MCF 10A (cell line): ENCODE measurements at regions not wholly inside any gene's neighbourhood (a gene's known extent, or its start where the extent isn't known, plus 50 kb on each side); places are given as distances from the start of the nearest gene placed in this dataset.

Experiments used
- BruUV-seq: library from RNA; stranded (reverse); fragments of 400-500 nt; replicated peaks from 2 replicates; lab custom pipeline; 2021; lab: Mats Ljungman, UMichigan
- CTCF ChIA-PET: fragments of 300-600 bp; sonication (Branson Sonifier 250); formaldehyde crosslinking; extraction: SDS; loops from one replicate; lab custom pipeline; 2021; ENCODE audit warnings: antibody characterized with exemption, inconsistent platforms; lab: Yijun Ruan, JAX
- POLR2A ChIA-PET: fragments of 300-600, 350-650 bp; sonication (Branson Sonifier 250); formaldehyde crosslinking; extraction: SDS; loops from one replicate; lab custom pipeline; 2020; ENCODE audit warnings: antibody characterized with exemption, inconsistent platforms; lab: Yijun Ruan, JAX
- DNase-seq: peaks from one replicate; pipeline ENCODE4 v3.0.0-alpha.2; 2018; ENCODE audit not compliant: unreplicated experiment
- H3K27ac Mint-ChIP-seq: one replicate; pipeline ENCODE4 v1.8.0; 2022; ENCODE audit warnings: mild to moderate bottlenecking, low read depth, mixed read lengths; ENCODE audit not compliant: unreplicated experiment
- H3K27me3 Mint-ChIP-seq: one replicate; pipeline ENCODE4 v1.8.0; 2022; ENCODE audit warnings: mixed read lengths; ENCODE audit not compliant: insufficient read depth, unreplicated experiment
- H3K36me3 Mint-ChIP-seq: one replicate; pipeline ENCODE4 v1.8.0; 2022; ENCODE audit warnings: mild to moderate bottlenecking, moderate library complexity, mixed read lengths; ENCODE audit not compliant: insufficient read depth, unreplicated experiment
- H3K4me1 Mint-ChIP-seq: one replicate; pipeline ENCODE4 v1.8.0; 2022; ENCODE audit warnings: mixed read lengths; ENCODE audit not compliant: insufficient read depth, unreplicated experiment
- H3K4me3 Mint-ChIP-seq: one replicate; pipeline ENCODE4 v1.8.0; 2022; ENCODE audit warnings: mild to moderate bottlenecking, moderate library complexity, mixed read lengths; ENCODE audit not compliant: unreplicated experiment
- H3K9me3 Mint-ChIP-seq: one replicate; pipeline ENCODE4 v1.8.0; 2022; ENCODE audit warnings: mixed read lengths; ENCODE audit not compliant: unreplicated experiment
- intact Hi-C: fragments of 100-400 bp; cut with micrococcal nuclease; formaldehyde crosslinking; loops from 2 replicates; pipeline ENCODE4 v1.14.1; 2022
- TF ChIP-seq, protein P1 (sequence below): fragments of 200-600 bp; IDR thresholded peaks from one replicate; pipeline ENCODE4 v1.8.0; 2022; ENCODE audit warnings: antibody characterized with exemption, mild to moderate bottlenecking; ENCODE audit not compliant: unreplicated experiment

DNA sequence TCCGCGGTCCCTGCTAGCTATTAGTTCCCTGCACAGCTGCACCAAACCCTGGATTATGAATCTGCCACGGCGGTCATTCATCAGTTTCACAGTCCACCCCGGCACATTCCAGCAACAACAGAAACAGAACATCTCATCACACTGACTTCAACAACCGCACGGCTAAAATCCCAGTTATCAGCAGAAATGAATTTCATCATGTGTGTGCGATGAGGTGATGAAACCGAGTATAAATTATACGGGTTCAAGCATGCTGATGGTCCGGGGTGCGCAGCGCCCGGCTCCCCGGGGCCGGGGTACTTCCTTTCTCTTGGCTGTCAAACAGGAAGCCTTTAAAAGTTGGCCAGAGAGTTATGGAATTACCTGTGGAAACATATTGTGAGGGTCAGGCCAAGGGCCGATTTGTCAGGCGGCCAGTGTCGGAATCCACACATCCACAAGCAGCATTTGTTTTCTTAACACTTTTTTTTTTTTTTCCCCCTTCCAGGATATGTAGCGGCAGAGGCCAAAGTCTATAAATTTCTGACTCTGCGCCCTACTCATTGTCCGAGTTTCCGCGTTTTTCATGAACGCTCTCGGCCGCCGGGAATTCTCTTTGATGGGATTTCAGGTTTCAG lies 420.9 kb upstream of the MGMT start:
- Mint-ChIP-seq H3K27me3 (no peaks in the 10 kb centered on the region), H3K36me3 (no peaks in the 10 kb centered on the region), H3K4me3 (no peak overlapping the region), H3K27ac (no peak overlapping the region), H3K9me3 (no peaks in the 10 kb centered on the region), H3K4me1 (no peaks in the 10 kb centered on the region)
- CTCF ChIA-PET, result no interaction called here
- no TSS peak for BruUV-seq
- intact Hi-C loops, result no loop called here
- TF ChIP-seq, protein P1, sequence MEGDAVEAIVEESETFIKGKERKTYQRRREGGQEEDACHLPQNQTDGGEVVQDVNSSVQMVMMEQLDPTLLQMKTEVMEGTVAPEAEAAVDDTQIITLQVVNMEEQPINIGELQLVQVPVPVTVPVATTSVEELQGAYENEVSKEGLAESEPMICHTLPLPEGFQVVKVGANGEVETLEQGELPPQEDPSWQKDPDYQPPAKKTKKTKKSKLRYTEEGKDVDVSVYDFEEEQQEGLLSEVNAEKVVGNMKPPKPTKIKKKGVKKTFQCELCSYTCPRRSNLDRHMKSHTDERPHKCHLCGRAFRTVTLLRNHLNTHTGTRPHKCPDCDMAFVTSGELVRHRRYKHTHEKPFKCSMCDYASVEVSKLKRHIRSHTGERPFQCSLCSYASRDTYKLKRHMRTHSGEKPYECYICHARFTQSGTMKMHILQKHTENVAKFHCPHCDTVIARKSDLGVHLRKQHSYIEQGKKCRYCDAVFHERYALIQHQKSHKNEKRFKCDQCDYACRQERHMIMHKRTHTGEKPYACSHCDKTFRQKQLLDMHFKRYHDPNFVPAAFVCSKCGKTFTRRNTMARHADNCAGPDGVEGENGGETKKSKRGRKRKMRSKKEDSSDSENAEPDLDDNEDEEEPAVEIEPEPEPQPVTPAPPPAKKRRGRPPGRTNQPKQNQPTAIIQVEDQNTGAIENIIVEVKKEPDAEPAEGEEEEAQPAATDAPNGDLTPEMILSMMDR, result no peak
- no peak for DNase-seq
- POLR2A ChIA-PET, result no interaction called here

DNA sequence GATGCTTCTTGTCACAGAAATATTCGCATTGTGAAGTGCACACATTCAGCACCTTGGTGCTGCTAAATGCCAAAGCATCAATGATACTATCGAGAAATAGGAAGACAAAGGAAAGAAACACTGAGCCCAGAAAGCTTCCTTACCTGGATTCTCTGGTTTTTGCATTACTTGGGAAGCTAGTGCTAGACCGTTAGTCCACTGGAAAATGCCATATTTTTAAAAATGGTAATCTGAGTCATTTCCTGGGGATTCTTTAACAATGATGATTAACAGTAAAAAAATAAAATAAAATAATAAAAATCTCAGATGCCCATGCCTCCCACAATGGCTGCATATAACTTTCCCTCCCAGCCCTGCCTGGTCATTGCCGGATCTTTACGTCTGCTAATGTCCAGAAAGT lies 420.1 kb upstream of the MGMT start:
- no peaks in the 10 kb centered on the region for H3K36me3 Mint-ChIP-seq
- intact Hi-C loops, result no loop called here
- no peaks in the 10 kb centered on the region for H3K9me3 Mint-ChIP-seq
- TF ChIP-seq, protein P1, result no peak
- H3K27ac Mint-ChIP-seq, result no peak overlapping the region
- no peaks in the 10 kb centered on the region for H3K4me1 Mint-ChIP-seq
- ChIA-PET CTCF (no interaction called here), POLR2A (no interaction called here)
- BruUV-seq, result no TSS peak
- no peak overlapping the region for H3K4me3 Mint-ChIP-seq
- no peaks in the 10 kb centered on the region for H3K27me3 Mint-ChIP-seq
- DNase-seq, result no peak

DNA sequence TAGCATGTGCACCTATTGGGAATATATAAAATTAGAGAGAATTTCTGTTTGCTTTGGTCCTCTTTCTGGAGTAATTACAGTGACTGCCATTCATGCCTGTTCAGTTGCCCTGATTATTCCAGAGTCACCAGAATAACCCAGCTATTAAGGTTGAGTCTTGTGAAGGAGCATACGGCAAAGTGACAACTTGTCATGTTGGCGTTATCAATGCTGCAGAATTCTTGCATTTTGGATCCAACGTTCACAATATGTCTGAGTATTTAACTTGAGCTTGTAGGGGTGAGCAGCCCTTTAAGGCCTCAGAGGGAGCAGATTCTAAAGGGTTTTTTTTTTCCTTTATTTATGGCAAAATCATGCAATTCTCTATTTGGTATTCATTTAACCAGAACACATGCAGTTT lies 419.4 kb upstream of the MGMT start:
- Mint-ChIP-seq H3K36me3 (no peaks in the 10 kb centered on the region), H3K4me1 (no peaks in the 10 kb centered on the region), H3K9me3 (no peaks in the 10 kb centered on the region), H3K27ac (no peak overlapping the region), H3K27me3 (no peaks in the 10 kb centered on the region), H3K4me3 (no peak overlapping the region)
- no peak for DNase-seq
- BruUV-seq, result no TSS peak
- CTCF ChIA-PET, result interaction anchor here (0.6 to 1.0 kb wide), 2 partner anchors 23 to 785 kb away, joined by 3 to 5 read pairs; no protein-coding TSS in a partner anchor
- POLR2A ChIA-PET, result no interaction called here
- TF ChIP-seq, protein P1, result no peak
- intact Hi-C loops, result no loop called here

DNA sequence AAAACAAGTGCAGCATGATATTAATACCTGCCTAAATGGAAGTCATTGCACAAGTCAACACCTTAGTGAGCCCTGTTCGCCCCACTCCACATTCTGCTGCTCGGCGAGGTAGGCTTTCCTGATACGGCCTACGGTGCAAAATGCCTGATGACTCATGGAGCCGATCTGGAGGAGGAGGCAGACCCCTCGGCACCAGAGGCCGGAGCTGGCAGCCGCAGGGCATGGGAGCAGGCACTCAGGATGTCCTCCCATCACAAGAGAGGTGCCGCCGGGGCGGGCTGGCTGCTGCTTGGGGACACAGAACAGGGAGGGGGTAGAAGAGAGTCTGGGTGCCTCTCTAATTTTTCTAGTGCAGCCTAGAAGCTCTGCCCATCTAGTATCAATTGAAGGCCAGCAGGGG lies 418.5 kb upstream of the MGMT start:
- no peaks in the 10 kb centered on the region for H3K36me3 Mint-ChIP-seq
- H3K4me3 Mint-ChIP-seq, result no peak overlapping the region
- ChIA-PET POLR2A (no interaction called here), CTCF (interaction anchor here (0.9 kb wide), 1 partner anchor 167 kb away, joined by 3 read pairs; no protein-coding TSS in a partner anchor)
- intact Hi-C loops, result no loop called here
- no peaks in the 10 kb centered on the region for H3K27me3 Mint-ChIP-seq
- BruUV-seq, result no TSS peak
- no peak overlapping the region for H3K27ac Mint-ChIP-seq
- peak; percentile 53 for DNase-seq
- no peaks in the 10 kb centered on the region for H3K4me1 Mint-ChIP-seq
- H3K9me3 Mint-ChIP-seq, result no peaks in the 10 kb centered on the region
- TF ChIP-seq, protein P1, result no peak
